ENCODE measurements at regions not wholly inside any gene's neighbourhood (a gene's known extent, or its start where the extent isn't known, plus 50 kb on each side); places are given as distances from the start of the nearest gene placed in this dataset.
"Not testable (repeated sequence)": the region's sequence is repeated elsewhere in the genome, so short reads cannot be mapped to it uniquely, and the experiment has no call there.

- DNase-seq: no peak
Measured at GRCh38 chr9:75811692-75812091, 78.8 kb upstream of the PCSK5 start.

DNA sequence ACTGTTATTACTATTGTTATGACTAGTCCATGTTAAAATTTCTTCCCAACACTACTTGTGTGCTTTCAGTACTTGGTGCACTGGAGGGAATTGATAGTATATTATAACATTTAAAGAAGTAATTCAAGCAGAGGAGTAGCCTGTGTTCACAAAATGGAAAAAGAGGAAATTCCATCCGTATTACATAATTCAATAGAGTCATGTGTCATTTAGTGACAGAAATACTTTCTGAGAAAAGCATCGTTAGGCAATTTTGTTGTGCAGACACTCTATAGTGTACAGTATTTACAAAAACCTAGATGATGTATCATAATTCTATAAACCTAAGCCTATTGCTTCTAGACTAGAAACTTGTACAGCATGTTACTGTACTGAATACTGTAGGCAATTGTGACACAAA is 78.3 kb upstream of the PCSK5 start:
- peak; percentile 83 for DNase-seq

DNA sequence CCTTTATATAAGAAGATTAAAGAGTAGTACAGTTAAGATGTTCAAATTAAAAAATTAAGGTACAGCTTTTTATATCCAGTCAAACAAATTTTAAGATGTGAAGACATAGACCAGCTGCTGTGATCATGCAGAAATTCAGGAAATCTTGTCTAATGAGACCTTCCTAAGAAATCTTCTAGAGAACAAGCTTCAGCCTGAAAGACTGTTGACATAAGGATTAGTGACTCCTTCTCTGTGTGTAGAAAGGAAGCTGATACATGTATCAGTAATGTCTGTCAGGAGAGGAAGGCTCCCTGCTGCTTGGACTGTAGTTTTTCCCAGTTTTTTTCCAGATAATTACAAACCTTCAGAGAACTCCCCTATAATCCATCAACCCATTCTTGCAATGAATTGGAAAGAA is 75.8 kb upstream of the PCSK5 start:
- no peak for DNase-seq

- DNase-seq: not testable (repeated sequence)
Measured at GRCh38 chr9:75820471-75821115, 69.9 kb upstream of the PCSK5 start.

DNA sequence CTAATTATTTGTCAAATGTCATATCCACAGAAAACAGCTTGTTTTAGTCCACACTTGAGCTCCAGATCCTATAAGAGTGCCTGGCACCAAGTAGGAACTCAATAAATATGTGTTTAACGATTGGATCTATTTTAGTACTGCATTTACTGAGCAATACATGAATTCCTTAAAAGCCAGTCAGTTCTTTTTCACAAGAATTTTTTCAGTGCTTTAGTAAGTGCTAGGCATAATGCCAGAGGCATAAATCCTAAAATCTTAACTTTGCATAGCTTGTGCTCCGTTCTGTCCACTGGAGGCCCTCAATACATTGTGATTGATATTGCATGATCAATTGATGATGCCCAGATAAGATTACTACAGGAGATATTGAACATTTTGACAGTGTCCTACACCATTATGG is 67.3 kb upstream of the PCSK5 start:
- no peak for DNase-seq

- no peak for DNase-seq
Measured at GRCh38 chr9:75824816-75825568, 65.5 kb upstream of the PCSK5 start.

DNA sequence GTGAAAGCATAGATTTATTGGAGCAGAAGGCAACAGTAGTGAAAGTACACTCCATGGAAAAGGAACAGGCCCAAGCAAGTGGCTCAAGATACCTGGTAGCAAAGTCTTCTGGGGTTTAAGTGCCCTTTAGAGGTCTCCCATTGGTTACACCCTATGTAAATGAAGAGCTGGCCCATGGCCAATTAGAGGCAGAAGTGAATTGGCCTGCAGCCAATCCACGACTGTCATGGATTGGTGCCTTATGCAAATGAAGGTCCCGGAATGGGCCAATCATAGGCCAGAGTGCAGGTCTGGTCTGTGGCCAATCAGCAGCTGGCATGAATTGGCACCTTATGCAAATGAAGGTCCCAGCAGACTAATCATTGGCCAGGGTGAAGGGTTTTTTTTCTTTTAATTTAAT is 64.2 kb upstream of the PCSK5 start:
- DNase-seq: no peak

DNA sequence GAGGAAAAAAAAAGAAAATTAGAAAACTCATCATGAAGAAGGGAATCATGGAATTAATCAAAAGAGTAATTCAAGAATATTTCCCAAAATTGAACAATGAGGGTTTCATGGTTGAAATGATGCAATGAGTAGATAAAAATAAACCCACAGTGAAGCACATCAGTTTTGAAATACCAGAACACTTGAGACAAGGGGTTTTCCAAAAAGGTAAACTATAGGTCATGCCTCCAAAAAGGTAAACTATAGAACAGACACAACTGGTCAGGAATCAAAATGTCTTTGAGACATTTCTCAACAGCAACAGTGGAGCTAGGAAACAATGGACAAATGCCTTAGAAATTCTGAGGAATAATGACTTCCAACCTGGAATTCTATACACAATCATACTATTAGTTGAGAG is 60.2 kb upstream of the PCSK5 start:
- no peak for DNase-seq

GRCh38 chr9:75833778-75834177 is 56.7 kb upstream of the PCSK5 start:
- DNase-seq: no peak

DNA sequence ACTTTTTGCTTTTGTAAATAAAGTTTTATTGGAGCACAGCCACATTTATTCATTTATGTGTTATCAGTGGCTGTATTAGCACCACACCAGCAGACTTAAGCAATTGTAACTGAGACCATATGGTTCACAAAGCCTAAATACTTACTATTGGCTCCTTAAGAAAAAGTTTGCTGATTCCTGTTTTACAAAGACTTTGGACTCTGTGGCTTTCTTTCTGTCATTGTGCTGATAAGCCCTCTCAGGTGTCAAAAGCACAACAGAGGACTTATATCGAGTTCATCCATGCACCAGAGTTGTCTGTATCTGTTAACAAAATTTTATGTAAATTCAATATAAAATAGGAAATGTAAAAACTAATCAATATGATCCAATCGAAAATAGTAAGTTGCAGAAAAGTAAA is 55.6 kb upstream of the PCSK5 start:
- DNase-seq: no peak
